HepG2 (cell line): ENCODE measurements at regions not wholly inside any gene's neighbourhood (a gene's known extent, or its start where the extent isn't known, plus 50 kb on each side); places are given as distances from the start of the nearest gene placed in this dataset.

ENCODE experiments used
- ATAC-seq: fragments of 200-7000 bp; cut with Tn5 transposase; 3 replicates; pipeline ENCODE4 v1.9.1; 2020; ENCODE audit warnings: mild to moderate bottlenecking, moderate library complexity
- BruUV-seq: library from RNA; stranded (reverse); fragments of 400-500 nt; replicated peaks from 2 replicates; lab custom pipeline; 2021; lab: Mats Ljungman, UMichigan
- CTCF ChIA-PET: fragments of 300-600 bp; formaldehyde crosslinking; extraction: SDS; loops from one replicate; lab custom pipeline; 2021; ENCODE audit warnings: low total read pairs, inconsistent platforms, low intra/inter-chr PET ratio; lab: Yijun Ruan, JAX
- POLR2A ChIA-PET: fragments of 350-600 bp; sonication (Branson Sonifier 250); formaldehyde crosslinking; loops from one replicate; lab custom pipeline; 2020; ENCODE audit warnings: antibody characterized with exemption, inconsistent platforms; lab: Yijun Ruan, JAX
- DNase-seq: peaks from one replicate; pipeline ENCODE4 v3.0.0-alpha.2; 2015; ENCODE audit warnings: low spot score
- FAIRE-seq: peaks from 3 replicates; lab custom pipeline; 2011; peaks lifted over from hg19 to GRCh38; lab: Jason Lieb, UNC
- H2AFZ ChIP-seq: one replicate; pipeline ENCODE4 v1.6.1; 2011; ENCODE audit warnings: low read length, inconsistent platforms
- H3K27ac ChIP-seq: fragments of 300-600 bp; 3 replicates; pipeline ENCODE4 v1.8.0; 2011; ENCODE audit warnings: mixed run types, mild to moderate bottlenecking, mixed read lengths, low read length, inconsistent platforms; ENCODE audit not compliant: insufficient read depth; ENCODE audit errors: extremely low read length
- H3K27me3 ChIP-seq, 2 experiments: fragments of 200-600 bp in 1 of 2; 2 replicates in 1 of 2; 3 replicates in 1 of 2; pipeline versions ENCODE4 v1.6.0 to v1.8.0; 2011; ENCODE audit warnings: low read length in 2 of 2, mild to moderate bottlenecking in 2 of 2, moderate library complexity in 2 of 2, inconsistent platforms in 1 of 2; ENCODE audit not compliant: insufficient read depth in 2 of 2, control insufficient read depth in 1 of 2
- H3K36me3 ChIP-seq, 2 experiments: fragments of 200-600 bp in 1 of 2; replicated peaks in 1 of 2; 2 replicates in 1 of 2; 3 replicates in 1 of 2; pipeline versions ENCODE4 v1.5.1 to v1.8.0; 2011; ENCODE audit warnings: low read length in 2 of 2, inconsistent platforms in 1 of 2; ENCODE audit not compliant: insufficient read depth in 2 of 2, control insufficient read depth in 1 of 2
- H3K4me1 ChIP-seq: 2 replicates; pipeline ENCODE4 v1.5.1; 2012; ENCODE audit warnings: low read length, inconsistent platforms; ENCODE audit not compliant: insufficient read depth
- H3K4me2 ChIP-seq: 2 replicates; pipeline ENCODE4 v1.6.0; 2011; ENCODE audit warnings: low read depth, low read length, inconsistent platforms
- H3K4me3 ChIP-seq, 3 experiments: fragments of 200-600 bp in 1 of 3; sonication (generic), shearing (Covaris generic) in 1 of 3; replicated peaks in 1 of 3; 2 replicates each; pipeline ENCODE4 v1.5.1; 2011 to 2016; ENCODE audit warnings: low read length in 3 of 3, inconsistent platforms in 2 of 3, low read depth in 2 of 3, mild to moderate bottlenecking in 2 of 3, control low read depth in 1 of 3, mixed read lengths in 1 of 3; ENCODE audit not compliant: insufficient read depth in 1 of 3
- H3K79me2 ChIP-seq: one replicate; pipeline ENCODE4 v1.6.1; 2011; ENCODE audit warnings: low read length, inconsistent platforms; ENCODE audit not compliant: insufficient read depth
- H3K9ac ChIP-seq: 2 replicates; pipeline ENCODE4 v1.6.0; 2011; ENCODE audit warnings: mild to moderate bottlenecking, low read depth, low read length, inconsistent platforms; ENCODE audit not compliant: insufficient read depth
- H3K9me3 ChIP-seq: 2 replicates; pipeline ENCODE4 v1.5.1; 2012; ENCODE audit warnings: mild to moderate bottlenecking, low read length
- H4K20me1 ChIP-seq: 2 replicates; pipeline ENCODE4 v1.6.0; 2011; ENCODE audit warnings: inconsistent platforms, mild to moderate bottlenecking, low read length, moderate library complexity; ENCODE audit not compliant: insufficient read depth
- CBX2 ChIP-seq, 2 experiments: fragments of 200-600 bp in 1 of 2; sonication (generic); formaldehyde crosslinking in 1 of 2; IDR thresholded peaks; 2 replicates each; pipeline versions ENCODE4 v1.7.0 to v1.8.1; 2018 to 2022; ENCODE audit warnings: low read depth in 2 of 2, low read length in 1 of 2, mild to moderate bottlenecking in 1 of 2, missing genetic modification reagents in 1 of 2
- EZH2 ChIP-seq: conservative IDR thresholded peaks from 2 replicates; pipeline ENCODE4 v1.6.1; 2012; ENCODE audit warnings: mild to moderate bottlenecking, low read depth, low read length, moderate library complexity
- GABPB1 ChIP-seq: IDR thresholded peaks from 2 replicates; pipeline ENCODE4 v1.6.1; 2016; ENCODE audit warnings: mild to moderate bottlenecking, missing genetic modification reagents, moderate library complexity, missing compliant biosample characterization
- MTF2 ChIP-seq: sonication (generic); formaldehyde crosslinking; IDR thresholded peaks from 2 replicates; pipeline ENCODE4 v1.5.0; 2020; ENCODE audit warnings: missing genetic modification reagents, borderline replicate concordance
- NR2C2 ChIP-seq: sonication (generic); formaldehyde crosslinking; IDR thresholded peaks from 2 replicates; pipeline ENCODE4 v1.4.0; 2020; ENCODE audit warnings: missing genetic modification reagents, mild to moderate bottlenecking, moderate library complexity, borderline replicate concordance
- SPEN ChIP-seq: sonication (generic); formaldehyde crosslinking; IDR thresholded peaks from 2 replicates; pipeline ENCODE4 v1.5.1; 2020; ENCODE audit warnings: low read depth, mild to moderate bottlenecking, missing genetic modification reagents
- ZBTB33 ChIP-seq: sonication (generic); formaldehyde crosslinking; IDR thresholded peaks from 2 replicates; pipeline ENCODE4 v1.4.0; 2020; ENCODE audit warnings: missing genetic modification reagents
- ZNF563 ChIP-seq: sonication (generic); formaldehyde crosslinking; IDR thresholded peaks from 2 replicates; pipeline ENCODE4 v1.8.0; 2022; ENCODE audit warnings: mild to moderate bottlenecking, moderate library complexity, missing genetic modification reagents
- ZNF687 ChIP-seq: sonication (generic); formaldehyde crosslinking; IDR thresholded peaks from 2 replicates; pipeline ENCODE4 v1.5.1; 2020; ENCODE audit warnings: mild to moderate bottlenecking, missing genetic modification reagents, moderate library complexity
- WGBS: methylation state at CpG from one replicate; pipeline ENCODE4 v1.1.6; 2017; ENCODE audit warnings: low lambda C conversion rate; 5-methylcytosine and 5-hydroxymethylcytosine counted together
- in situ Hi-C: cut with HindIII; loops from 2 replicates; pipeline ENCODE4 v1.10.0; 2017; ENCODE audit warnings: low pct_unique_long_range_greater_than_20kb; ENCODE audit not compliant: extremely low pct_ligation_motif_present
- intact Hi-C: fragments of 100-400 bp; cut with micrococcal nuclease; formaldehyde crosslinking; loops from one replicate; pipeline ENCODE4 v1.10.0; 2022; ENCODE audit not compliant: unreplicated experiment

- H3K4me2 ChIP-seq = peak overlapping the region; percentile 92
- ChIA-PET POLR2A (no interaction called here), CTCF (no interaction called here)
- TF ChIP-seq SPEN (CRISPR knock-in tag) (no peak), CBX2 (IDR thresholded peaks at IDR 0.05; ENCODE audit: low read depth, low read length) (peak; percentile 98), CBX2 (CRISPR knock-in tag; IDR thresholded peaks at IDR 0.05; ENCODE audit: low read depth) (0 out of 2 replicates have a peak, but pooled peaks have one; percentile 62), EZH2 (peak; percentile 75; the same call in 1 of the 2 replicates)
- H3K9ac ChIP-seq = peak overlapping the region; percentile 10; the same call in 1 of the 2 replicates
- DNase-seq (no peak), ATAC-seq (no peak), FAIRE-seq (no peak)
- no peaks in the 10 kb centered on the region for H3K36me3 ChIP-seq
- H3K27me3 ChIP-seq = peaks cover 2 to 18% of the 10 kb centered on the region in 2 experiments; a peak in 2 of 5 replicates
- peak overlapping the region; percentile 39 to 70 (median 63) for H3K4me3 ChIP-seq
- in situ Hi-C loops (no loop called here), intact Hi-C loops (no loop called here)
- H3K9me3 ChIP-seq = no peaks in the 10 kb centered on the region
- H4K20me1 ChIP-seq = no peaks in the 10 kb centered on the region
- WGBS = 21% methylated on average over 13 of the region's 13 CpGs
- BruUV-seq = no TSS peak
- H3K27ac ChIP-seq = no peak overlapping the region
- peaks cover 13% of the 10 kb centered on the region for H3K4me1 ChIP-seq
- no peak overlapping the region for H2AFZ ChIP-seq
- no peaks in the 10 kb centered on the region for H3K79me2 ChIP-seq
Measured at GRCh38 chr5:77852068-77852513, 76.0 kb upstream of the TBCA start.

GRCh38 chr5:77851176-77852067 is 75.3 kb upstream of the TBCA start:
- intact Hi-C loops (no loop called here), in situ Hi-C loops (no loop called here)
- no peak overlapping the region for H3K27ac ChIP-seq
- H2AFZ ChIP-seq = no peak overlapping the region
- no peaks in the 10 kb centered on the region for H3K36me3 ChIP-seq
- ChIA-PET POLR2A (no interaction called here), CTCF (no interaction called here)
- BruUV-seq = no TSS peak
- H3K79me2 ChIP-seq = no peaks in the 10 kb centered on the region
- H3K4me2 ChIP-seq = peak overlapping the region; percentile 92
- H3K4me1 ChIP-seq = peaks cover 13% of the 10 kb centered on the region
- no peaks in the 10 kb centered on the region for H4K20me1 ChIP-seq
- peak overlapping the region; percentile 39 to 70 (median 63); a peak in 5 of 6 replicates for H3K4me3 ChIP-seq
- H3K9me3 ChIP-seq = no peaks in the 10 kb centered on the region
- DNase-seq (no peak), ATAC-seq (peak; percentile 70), FAIRE-seq (no peak)
- H3K9ac ChIP-seq = peak overlapping the region; percentile 10; the same call in 1 of the 2 replicates
- 78% methylated on average over 64 of the region's 89 CpGs for WGBS
- H3K27me3 ChIP-seq = peaks cover 2 to 21% of the 10 kb centered on the region in 2 experiments; a peak in 2 of 5 replicates
- TF ChIP-seq NR2C2 (CRISPR knock-in tag) (peak; percentile 83), ZNF563 (CRISPR knock-in tag) (no peak), GABPB1 (CRISPR knock-in tag) (peak; percentile 83), MTF2 (CRISPR knock-in tag) (peak; percentile 50; the same call in 1 of the 2 replicates), ZNF687 (0 out of 2 replicates have a peak, but pooled peaks have one; percentile 14), ZBTB33 (CRISPR knock-in tag) (peak; percentile 68)
